Activated T-cell treated with anti-CD3 and anti-CD28 coated beads for 4 hours (primary cell): ENCODE measurements at regions not wholly inside any gene's neighbourhood (a gene's known extent, or its start where the extent isn't known, plus 50 kb on each side); places are given as distances from the start of the nearest gene placed in this dataset.

ENCODE experiments used
- DNase-seq: peaks from one replicate; pipeline ENCODE4 v3.0.0-alpha.2; 2020

- no peak for DNase-seq
Observed at GRCh38 chr12:54708826-54709225, 60.7 kb upstream of the DCD start.

DNA sequence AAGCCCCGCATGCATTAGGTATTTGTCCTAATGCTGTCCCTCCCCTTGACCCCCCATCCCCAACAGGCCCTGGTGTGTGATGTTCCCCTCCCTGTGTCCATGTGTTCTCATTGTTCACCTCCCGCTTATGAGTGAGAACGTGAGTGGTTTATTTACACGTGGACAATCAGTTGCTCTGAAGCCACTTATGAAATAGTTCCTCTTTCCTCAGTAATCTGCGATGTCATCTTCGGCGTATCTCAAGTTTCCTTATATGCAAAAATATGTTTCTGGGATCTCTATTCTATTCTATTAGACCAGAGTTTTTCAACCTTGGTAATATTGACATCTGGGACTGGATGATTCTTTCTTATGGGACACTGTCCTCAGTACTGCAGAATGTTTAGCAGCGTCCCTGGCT is 56.0 kb upstream of the DCD start:
- DNase-seq: no peak

DNA sequence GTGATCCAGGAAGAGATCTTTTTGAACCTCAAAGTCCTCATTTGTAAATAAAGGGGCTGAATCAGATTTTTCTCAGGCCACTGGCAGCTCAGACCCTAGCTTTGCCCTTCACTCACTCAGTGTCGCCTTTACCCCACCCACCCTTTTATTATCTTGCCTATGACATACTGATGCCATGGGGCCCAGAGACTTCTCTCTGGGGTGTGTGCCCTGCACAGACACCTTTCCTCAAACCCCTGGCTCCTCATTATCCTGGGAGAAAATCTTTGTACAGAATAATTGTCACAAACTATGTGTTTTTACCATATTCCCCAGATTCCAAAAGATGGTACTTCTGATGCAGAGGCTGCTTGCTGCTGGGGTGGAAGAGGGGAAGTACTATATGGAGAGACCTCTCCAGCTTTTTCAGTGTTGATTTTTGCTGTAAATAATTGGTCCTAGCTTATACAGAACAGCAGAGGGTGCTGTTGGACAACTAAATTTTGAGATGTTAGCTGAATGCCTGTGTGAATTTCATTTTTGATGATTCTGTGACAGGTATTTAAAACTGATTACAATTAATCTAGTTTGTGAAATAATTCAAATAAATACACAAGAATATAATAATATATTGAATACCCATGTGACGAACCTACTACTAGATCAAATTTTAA is 53.9 kb upstream of the DCD start:
- DNase-seq: no peak

DNA sequence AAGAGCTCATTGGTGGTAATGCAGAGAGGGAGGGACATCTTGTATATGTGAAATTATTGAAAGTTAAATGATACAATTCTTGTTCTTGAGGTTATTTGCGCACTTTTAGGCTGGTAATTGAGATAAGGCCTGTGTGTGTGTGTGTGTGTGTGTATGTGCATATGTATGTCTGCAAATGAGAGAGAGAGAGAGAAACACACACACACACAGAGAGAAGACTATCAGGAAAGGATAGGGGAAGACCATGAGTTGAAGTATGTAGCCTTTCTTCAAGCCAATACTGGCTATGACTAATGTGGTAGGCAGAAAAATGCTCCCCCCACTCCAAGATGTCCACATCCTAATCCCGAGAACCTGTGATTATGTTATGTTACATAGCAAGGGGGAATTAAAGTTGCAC is 52.7 kb upstream of the DCD start:
- DNase-seq: no peak

- no peak for DNase-seq
Observed at GRCh38 chr12:54700301-54700700, 52.1 kb upstream of the DCD start.
